HFFc6 (cell line): ENCODE measurements at regions not wholly inside any gene's neighbourhood (a gene's known extent, or its start where the extent isn't known, plus 50 kb on each side); places are given as distances from the start of the nearest gene placed in this dataset.

Source experiments
- DNase-seq: peaks from one replicate; pipeline ENCODE4 v3.0.0-alpha.2; 2018
- H3K27ac Mint-ChIP-seq: 2 replicates; pipeline ENCODE4 v1.8.0; 2020; ENCODE audit warnings: mild to moderate bottlenecking, mixed read lengths
- H3K27me3 Mint-ChIP-seq: 2 replicates; pipeline ENCODE4 v1.8.0; 2021; ENCODE audit warnings: mild to moderate bottlenecking, moderate library complexity, mixed read lengths; ENCODE audit not compliant: insufficient read depth
- H3K36me3 Mint-ChIP-seq: 2 replicates; pipeline ENCODE4 v1.8.0; 2021; ENCODE audit warnings: low read depth, mixed read lengths
- H3K4me1 Mint-ChIP-seq: 2 replicates; pipeline ENCODE4 v1.8.0; 2020; ENCODE audit warnings: low read depth, mixed read lengths
- H3K4me3 Mint-ChIP-seq: 2 replicates; pipeline ENCODE4 v1.8.0; 2020; ENCODE audit warnings: mild to moderate bottlenecking, moderate library complexity, mixed read lengths
- H3K9me3 Mint-ChIP-seq: 2 replicates; pipeline ENCODE4 v1.8.0; 2020; ENCODE audit warnings: mild to moderate bottlenecking, mixed read lengths
- TF ChIP-seq, protein P1 (sequence below): fragments of 200-600 bp; sonication (generic); IDR thresholded peaks from 2 replicates; pipeline ENCODE4 v1.5.0; 2021; ENCODE audit warnings: antibody characterized with exemption, mild to moderate bottlenecking

DNA sequence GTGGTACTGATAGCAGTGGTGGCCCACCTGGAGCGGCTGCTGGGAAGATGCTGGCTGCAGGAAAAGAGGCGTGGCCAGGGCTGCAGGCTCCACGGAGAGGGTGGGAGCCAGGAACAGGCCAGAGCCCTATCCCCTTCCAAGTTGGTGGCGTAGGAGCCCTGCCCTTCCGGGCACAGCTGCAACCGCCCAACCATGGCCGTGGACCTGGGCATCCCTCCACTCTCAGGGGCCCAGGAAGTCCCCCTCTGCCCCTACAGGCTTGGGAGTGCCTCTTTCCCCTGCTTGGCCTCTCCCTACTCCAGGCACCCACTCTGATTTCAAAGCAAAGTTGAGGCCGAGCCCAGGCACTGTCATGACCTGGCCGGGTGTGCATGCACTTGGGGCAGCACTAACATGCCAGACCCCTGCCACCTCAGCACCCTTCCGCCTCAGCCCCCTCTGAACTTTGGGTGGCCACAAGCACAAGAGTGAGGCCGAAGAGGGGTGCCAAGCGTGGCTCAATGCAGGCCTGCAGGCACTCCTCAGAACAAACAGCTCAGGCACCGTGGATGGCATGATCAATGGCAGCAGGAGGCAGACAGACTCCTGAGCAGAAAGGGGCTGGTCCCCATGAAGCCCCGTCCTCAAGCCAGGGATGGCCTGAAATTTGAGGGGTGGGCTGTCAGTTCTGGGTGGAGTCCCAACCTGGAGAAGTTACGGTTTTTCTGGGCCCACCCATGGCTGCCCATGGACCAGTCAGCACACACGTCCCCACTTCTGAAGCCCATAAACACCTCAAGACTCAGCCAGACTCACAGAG is 164.9 kb upstream of the PRNP start:
- Mint-ChIP-seq H3K4me3 (no peak overlapping the region), H3K27me3 (no peaks in the 10 kb centered on the region), H3K27ac (no peak overlapping the region), H3K36me3 (peaks cover 10% of the 10 kb centered on the region), H3K9me3 (no peaks in the 10 kb centered on the region), H3K4me1 (peaks cover 27% of the 10 kb centered on the region)
- TF ChIP-seq, protein P1, sequence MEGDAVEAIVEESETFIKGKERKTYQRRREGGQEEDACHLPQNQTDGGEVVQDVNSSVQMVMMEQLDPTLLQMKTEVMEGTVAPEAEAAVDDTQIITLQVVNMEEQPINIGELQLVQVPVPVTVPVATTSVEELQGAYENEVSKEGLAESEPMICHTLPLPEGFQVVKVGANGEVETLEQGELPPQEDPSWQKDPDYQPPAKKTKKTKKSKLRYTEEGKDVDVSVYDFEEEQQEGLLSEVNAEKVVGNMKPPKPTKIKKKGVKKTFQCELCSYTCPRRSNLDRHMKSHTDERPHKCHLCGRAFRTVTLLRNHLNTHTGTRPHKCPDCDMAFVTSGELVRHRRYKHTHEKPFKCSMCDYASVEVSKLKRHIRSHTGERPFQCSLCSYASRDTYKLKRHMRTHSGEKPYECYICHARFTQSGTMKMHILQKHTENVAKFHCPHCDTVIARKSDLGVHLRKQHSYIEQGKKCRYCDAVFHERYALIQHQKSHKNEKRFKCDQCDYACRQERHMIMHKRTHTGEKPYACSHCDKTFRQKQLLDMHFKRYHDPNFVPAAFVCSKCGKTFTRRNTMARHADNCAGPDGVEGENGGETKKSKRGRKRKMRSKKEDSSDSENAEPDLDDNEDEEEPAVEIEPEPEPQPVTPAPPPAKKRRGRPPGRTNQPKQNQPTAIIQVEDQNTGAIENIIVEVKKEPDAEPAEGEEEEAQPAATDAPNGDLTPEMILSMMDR: no peak
- DNase-seq: no peak

DNA sequence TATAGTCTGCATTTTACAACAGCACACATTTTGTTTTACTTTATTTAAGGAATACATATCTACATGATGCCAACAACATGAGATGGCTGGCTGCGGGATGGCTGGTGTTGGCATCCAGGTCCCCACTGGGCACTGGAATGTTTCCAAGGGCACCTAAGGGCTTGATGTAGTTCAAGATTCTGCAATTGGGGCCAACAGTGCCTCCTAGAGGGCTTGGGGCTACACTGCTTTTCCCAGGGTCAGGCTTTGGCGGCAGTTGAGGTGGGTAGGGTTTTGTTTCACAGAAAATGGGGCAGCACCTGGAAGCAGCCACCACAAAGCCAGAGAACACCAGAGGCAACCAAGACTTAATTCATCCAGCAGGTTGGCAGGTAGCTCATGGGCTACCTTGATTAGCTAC is 166.7 kb upstream of the PRNP start:
- DNase-seq: no peak
- Mint-ChIP-seq H3K27ac (no peak overlapping the region), H3K4me3 (no peak overlapping the region), H3K4me1 (peaks cover 36% of the 10 kb centered on the region), H3K27me3 (no peaks in the 10 kb centered on the region), H3K9me3 (no peaks in the 10 kb centered on the region), H3K36me3 (peaks cover 20% of the 10 kb centered on the region)
- TF ChIP-seq, protein P1: peak; percentile 73

DNA sequence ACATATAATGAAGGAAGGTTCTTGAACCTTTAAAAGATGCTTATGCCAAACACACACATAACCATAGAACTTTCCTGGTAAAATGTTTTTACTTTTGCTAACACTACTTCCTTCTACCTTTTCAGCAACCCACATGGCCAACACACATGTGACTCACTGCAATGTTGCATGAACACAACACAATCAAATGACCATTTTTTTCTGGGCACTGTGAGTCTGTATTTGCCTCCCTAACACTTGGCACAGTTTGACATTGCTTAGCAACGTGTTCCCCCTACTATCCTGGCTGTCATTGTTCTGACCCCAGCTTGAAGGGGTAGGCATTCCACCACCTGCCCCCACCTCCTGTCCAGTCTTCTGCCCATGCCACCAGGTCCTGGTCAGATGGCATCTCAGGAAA is 169.4 kb upstream of the PRNP start:
- H3K4me1 Mint-ChIP-seq: peaks cover 63% of the 10 kb centered on the region
- no peak overlapping the region for H3K27ac Mint-ChIP-seq
- H3K27me3 Mint-ChIP-seq: no peaks in the 10 kb centered on the region
- TF ChIP-seq, protein P1: no peak
- no peak for DNase-seq
- H3K9me3 Mint-ChIP-seq: no peaks in the 10 kb centered on the region
- no peak overlapping the region for H3K4me3 Mint-ChIP-seq
- peaks cover 19% of the 10 kb centered on the region; the same call in 1 of the 2 replicates for H3K36me3 Mint-ChIP-seq

DNA sequence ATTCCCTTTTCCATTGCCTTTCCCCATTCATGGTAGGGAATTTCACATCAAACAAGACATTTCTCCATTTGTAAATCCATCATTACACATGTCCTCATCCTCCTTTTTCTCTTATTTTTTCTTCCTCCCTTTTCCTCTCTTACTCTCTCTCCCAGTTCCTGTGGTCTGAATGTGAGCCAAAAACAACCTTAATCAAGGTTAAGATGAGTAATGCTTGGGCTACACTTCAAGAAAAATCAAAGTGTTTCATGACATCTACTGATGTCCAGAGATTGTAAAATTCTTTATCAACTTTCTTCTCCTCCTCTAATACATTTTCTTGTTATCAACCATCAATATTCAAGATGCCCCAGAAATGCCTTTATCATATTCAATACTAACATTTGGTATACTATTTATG is 172.5 kb upstream of the PRNP start:
- Mint-ChIP-seq H3K36me3 (peaks cover 40% of the 10 kb centered on the region), H3K27ac (peak overlapping the region; percentile 96), H3K9me3 (peaks cover 17% of the 10 kb centered on the region), H3K4me3 (peak overlapping the region; percentile 56), H3K27me3 (no peaks in the 10 kb centered on the region; the same call in 1 of the 2 replicates), H3K4me1 (peaks cover 80% of the 10 kb centered on the region)
- DNase-seq: peak; percentile 71
- TF ChIP-seq, protein P1: no peak

DNA sequence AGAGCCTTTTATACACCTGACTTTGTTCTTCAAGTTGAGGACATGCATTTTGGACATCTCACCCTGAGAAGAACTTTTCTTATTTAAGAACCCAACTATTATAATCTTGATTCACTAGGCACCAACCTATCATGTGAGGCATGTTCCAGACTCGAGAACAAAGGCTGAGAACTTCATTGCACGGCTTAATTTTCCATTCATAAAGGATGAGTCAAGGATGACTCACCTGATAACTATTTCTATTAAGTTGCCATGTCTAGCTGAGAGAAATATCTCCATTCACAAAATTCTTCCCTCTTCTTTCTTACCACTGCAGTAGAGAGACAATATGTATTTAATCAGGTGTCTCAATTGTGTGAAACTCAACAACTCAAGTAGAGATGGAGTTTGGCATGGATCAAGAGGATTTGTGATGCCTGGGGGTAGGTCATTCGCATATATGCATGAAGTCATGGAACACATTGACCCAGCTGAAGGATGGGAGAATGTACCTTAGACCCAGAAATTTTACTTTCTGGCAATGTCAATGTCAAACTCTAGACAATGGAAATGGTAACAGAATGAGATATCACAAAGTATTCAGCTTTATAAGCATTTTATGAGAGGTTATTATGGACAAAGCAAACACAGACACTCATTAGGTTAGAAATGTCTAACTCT is 173.2 kb upstream of the PRNP start:
- peaks cover 80% of the 10 kb centered on the region for H3K4me1 Mint-ChIP-seq
- no peaks in the 10 kb centered on the region; the same call in 1 of the 2 replicates for H3K27me3 Mint-ChIP-seq
- H3K27ac Mint-ChIP-seq: peak overlapping the region; percentile 96
- TF ChIP-seq, protein P1: no peak
- H3K9me3 Mint-ChIP-seq: peaks cover 17% of the 10 kb centered on the region
- peak overlapping the region; percentile 66 for H3K4me3 Mint-ChIP-seq
- H3K36me3 Mint-ChIP-seq: peaks cover 40% of the 10 kb centered on the region
- peak; percentile 93 for DNase-seq
